GM12878 (cell line): ENCODE measurements at regions not wholly inside any gene's neighbourhood (a gene's known extent, or its start where the extent isn't known, plus 50 kb on each side); places are given as distances from the start of the nearest gene placed in this dataset.

Experiments used
- ATAC-seq: fragments of 200-7000 bp; cut with Tn5 transposase; 3 replicates; pipeline ENCODE4 v1.9.1; 2020; ENCODE audit warnings: mild to moderate bottlenecking, moderate library complexity
- BruUV-seq: library from RNA; stranded (reverse); fragments of 400-500 nt; replicated peaks from 2 replicates; lab custom pipeline; 2021; lab: Mats Ljungman, UMichigan
- CTCF ChIA-PET: fragments of 300-600 bp; sonication (Branson Sonifier 250); formaldehyde crosslinking; extraction: SDS; loops from one replicate; lab custom pipeline; 2021; ENCODE audit warnings: inconsistent platforms; lab: Yijun Ruan, JAX
- POLR2A ChIA-PET: fragments of 350-600 bp; formaldehyde crosslinking; extraction: SDS; loops from one replicate; lab custom pipeline; 2021; ENCODE audit warnings: inconsistent platforms; lab: Charles Lee
- RAD21 ChIA-PET: fragments of 300-600 bp; sonication (Branson Sonifier 250); formaldehyde crosslinking; loops from one replicate; lab custom pipeline; 2023; ENCODE audit warnings: antibody characterized with exemption; ENCODE audit not compliant: unreplicated experiment; lab: Charles Lee
- SMC1A ChIA-PET: fragments of 300-600 bp; sonication (Branson Sonifier 250); formaldehyde crosslinking; loops from one replicate; lab custom pipeline; 2023; ENCODE audit not compliant: unreplicated experiment, uncharacterized antibody; lab: Charles Lee
- DNase-seq: peaks from one replicate; pipeline ENCODE4 v3.0.0-alpha.2; 2011; ENCODE audit warnings: low read depth, low spot score
- FAIRE-seq: peaks from 3 replicates; lab custom pipeline; 2011; peaks lifted over from hg19 to GRCh38; lab: Jason Lieb, UNC
- H2AFZ ChIP-seq: 2 replicates; pipeline ENCODE4 v1.6.0; 2011; ENCODE audit warnings: low read depth, low read length, control low read depth; ENCODE audit not compliant: control insufficient read depth
- H3K27ac ChIP-seq: 2 replicates; pipeline ENCODE4 v1.5.1; 2011; ENCODE audit warnings: control low read depth; ENCODE audit not compliant: control insufficient read depth, insufficient read depth
- H3K27me3 ChIP-seq, 2 experiments: replicated peaks in 1 of 2; 2 replicates each; pipeline versions ENCODE4 v1.6.0 to v1.6.1; 2011; ENCODE audit warnings: low read length in 1 of 2; ENCODE audit not compliant: control insufficient read depth in 2 of 2, insufficient read depth in 2 of 2
- H3K36me3 ChIP-seq, 2 experiments: 2 replicates each; pipeline ENCODE4 v1.5.1; 2011; ENCODE audit warnings: low read length in 1 of 2; ENCODE audit not compliant: control insufficient read depth in 2 of 2, insufficient read depth in 2 of 2
- H3K4me1 ChIP-seq: 2 replicates; pipeline ENCODE4 v1.6.1; 2011; ENCODE audit warnings: mild to moderate bottlenecking, low read length, moderate library complexity, mixed read lengths; ENCODE audit not compliant: control insufficient read depth, insufficient read depth
- H3K4me2 ChIP-seq: 2 replicates; pipeline ENCODE4 v1.6.0; 2011; ENCODE audit warnings: control low read depth; ENCODE audit not compliant: control insufficient read depth, insufficient read depth
- H3K4me3 ChIP-seq: fragments of 200-600 bp; sonication (generic); 2 replicates; pipeline ENCODE4 v1.5.1; 2016
- H3K79me2 ChIP-seq: 2 replicates; pipeline ENCODE4 v1.6.0; 2011; ENCODE audit warnings: low read length; ENCODE audit not compliant: control insufficient read depth, insufficient read depth
- H3K9ac ChIP-seq: 2 replicates; pipeline ENCODE4 v1.8.0; 2011; ENCODE audit warnings: low read length, control low read depth, mixed read lengths; ENCODE audit not compliant: control insufficient read depth, insufficient read depth
- H3K9me3 ChIP-seq: replicated peaks from 3 replicates; pipeline ENCODE4 v1.5.1; 2011; ENCODE audit warnings: mild to moderate bottlenecking, low read length; ENCODE audit not compliant: control insufficient read depth, insufficient read depth
- H4K20me1 ChIP-seq: 2 replicates; pipeline ENCODE4 v1.6.0; 2011; ENCODE audit not compliant: control insufficient read depth, insufficient read depth
- E2F4 ChIP-seq: IDR thresholded peaks from 2 replicates; pipeline ENCODE4 v1.6.1; 2012; ENCODE audit warnings: low read depth, low read length, improper control_type of control experiment
- JUNB ChIP-seq: IDR thresholded peaks from 2 replicates; pipeline ENCODE4 v1.6.1; 2016; ENCODE audit warnings: antibody characterized with exemption, mild to moderate bottlenecking
- LARP7 ChIP-seq: fragments of 450-650 bp; IDR thresholded peaks from 2 replicates; pipeline ENCODE4 v1.6.1; 2017; ENCODE audit warnings: mild to moderate bottlenecking
- POU2F2 ChIP-seq: IDR thresholded peaks from 3 replicates; pipeline ENCODE4 v1.6.1; 2011; ENCODE audit warnings: low read depth, mild to moderate bottlenecking, low read length, borderline replicate concordance
- TCF3 ChIP-seq: IDR thresholded peaks from 2 replicates; pipeline ENCODE4 v1.6.1; 2012; ENCODE audit warnings: low read depth, mild to moderate bottlenecking, low read length, borderline replicate concordance; ENCODE audit not compliant: insufficient read depth
- WGBS: methylation state at CpG from one replicate; pipeline ENCODE4 v1.1.6; 2016; ENCODE audit warnings: low lambda C conversion rate; ENCODE audit not compliant: insufficient replicate concordance, insufficient coverage; ENCODE audit errors: missing lambda C conversion rate; 5-methylcytosine and 5-hydroxymethylcytosine counted together
- in situ Hi-C: fragments of 300-500 bp; cut with MboI; formaldehyde crosslinking; loops from 9 replicates; pipeline ENCODE4 v1.14.3; 2018; ENCODE audit warnings: mixed read lengths
- intact Hi-C: fragments of 100-400 bp; cut with micrococcal nuclease; formaldehyde crosslinking; loops from one replicate; pipeline ENCODE4 v1.14.2; 2022; ENCODE audit not compliant: unreplicated experiment
- TF ChIP-seq, protein P1 (sequence below): fragments of 450-650 bp; formaldehyde crosslinking; IDR thresholded peaks from 2 replicates; pipeline ENCODE4 v1.5.0; 2022; ENCODE audit warnings: mild to moderate bottlenecking, missing genetic modification characterization

DNA sequence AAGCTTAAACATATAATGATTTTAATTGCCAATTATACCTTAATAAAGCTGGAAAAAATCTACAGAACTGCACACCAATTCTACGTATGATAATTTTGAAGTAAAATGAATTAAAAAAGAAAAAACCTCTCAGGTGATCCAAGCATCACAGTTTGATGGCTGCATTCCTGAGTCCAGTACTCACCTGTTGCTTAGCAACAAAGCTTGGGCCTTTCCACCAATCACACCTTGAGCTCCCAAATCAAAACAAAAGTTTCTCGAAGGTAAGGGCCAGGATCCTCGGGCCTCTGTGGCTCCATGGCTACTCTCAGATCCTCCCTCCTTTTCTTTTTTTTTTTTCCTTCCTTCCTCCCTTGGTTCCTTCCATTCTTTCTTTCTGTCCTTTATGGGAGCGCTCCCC, 137.2 kb upstream of the PCBD1 start:
- ChIA-PET RAD21 (no interaction called here), POLR2A (interaction anchor here (0.7 kb wide), 1 partner anchor 15 kb away, joined by 4 read pairs; no protein-coding TSS in a partner anchor), CTCF (interaction anchor here (0.6 kb wide), 1 partner anchor 793 kb away, joined by 3 read pairs; no protein-coding TSS in a partner anchor), SMC1A (no interaction called here)
- Histone ChIP-seq H2AFZ (no peak overlapping the region), H3K27ac (no peak overlapping the region), H3K4me3 (no peak overlapping the region), H3K9me3 (no peaks in the 10 kb centered on the region), H3K27me3 (no peaks in the 10 kb centered on the region; a peak in 2 of 4 replicates), H3K4me2 (no peak overlapping the region), H4K20me1 (no peaks in the 10 kb centered on the region), H3K36me3 (no peaks in the 10 kb centered on the region), H3K79me2 (no peaks in the 10 kb centered on the region), H3K4me1 (no peaks in the 10 kb centered on the region), H3K9ac (no peak overlapping the region)
- FAIRE-seq (no peak), ATAC-seq (no peak), DNase-seq (no peak)
- TF ChIP-seq JUNB = no peak
- TF ChIP-seq POU2F2 = no peak
- TF ChIP-seq, protein P1, sequence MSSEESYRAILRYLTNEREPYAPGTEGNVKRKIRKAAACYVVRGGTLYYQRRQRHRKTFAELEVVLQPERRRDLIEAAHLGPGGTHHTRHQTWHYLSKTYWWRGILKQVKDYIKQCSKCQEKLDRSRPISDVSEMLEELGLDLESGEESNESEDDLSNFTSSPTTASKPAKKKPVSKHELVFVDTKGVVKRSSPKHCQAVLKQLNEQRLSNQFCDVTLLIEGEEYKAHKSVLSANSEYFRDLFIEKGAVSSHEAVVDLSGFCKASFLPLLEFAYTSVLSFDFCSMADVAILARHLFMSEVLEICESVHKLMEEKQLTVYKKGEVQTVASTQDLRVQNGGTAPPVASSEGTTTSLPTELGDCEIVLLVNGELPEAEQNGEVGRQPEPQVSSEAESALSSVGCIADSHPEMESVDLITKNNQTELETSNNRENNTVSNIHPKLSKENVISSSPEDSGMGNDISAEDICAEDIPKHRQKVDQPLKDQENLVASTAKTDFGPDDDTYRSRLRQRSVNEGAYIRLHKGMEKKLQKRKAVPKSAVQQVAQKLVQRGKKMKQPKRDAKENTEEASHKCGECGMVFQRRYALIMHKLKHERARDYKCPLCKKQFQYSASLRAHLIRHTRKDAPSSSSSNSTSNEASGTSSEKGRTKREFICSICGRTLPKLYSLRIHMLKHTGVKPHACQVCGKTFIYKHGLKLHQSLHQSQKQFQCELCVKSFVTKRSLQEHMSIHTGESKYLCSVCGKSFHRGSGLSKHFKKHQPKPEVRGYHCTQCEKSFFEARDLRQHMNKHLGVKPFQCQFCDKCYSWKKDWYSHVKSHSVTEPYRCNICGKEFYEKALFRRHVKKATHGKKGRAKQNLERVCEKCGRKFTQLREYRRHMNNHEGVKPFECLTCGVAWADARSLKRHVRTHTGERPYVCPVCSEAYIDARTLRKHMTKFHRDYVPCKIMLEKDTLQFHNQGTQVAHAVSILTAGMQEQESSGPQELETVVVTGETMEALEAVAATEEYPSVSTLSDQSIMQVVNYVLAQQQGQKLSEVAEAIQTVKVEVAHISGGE (CRISPR knock-in tag) = no peak
- TF ChIP-seq LARP7 = no peak
- TF ChIP-seq TCF3 = no peak
- no peak for TF ChIP-seq E2F4
- intact Hi-C loops = no loop called here
- 23% methylated on average over 4 of the region's 4 CpGs for WGBS
- no TSS peak for BruUV-seq
- in situ Hi-C loops = no loop called here
